Sigmoid colon (tissue), 6 donors: ENCODE measurements at regions not wholly inside any gene's neighbourhood (a gene's known extent, or its start where the extent isn't known, plus 50 kb on each side); places are given as distances from the start of the nearest gene placed in this dataset.

Experiments used
- DNase-seq: peaks from one replicate; pipeline ENCODE4 v3.0.0-alpha.2; 2019
- H3K27ac ChIP-seq, 4 donors: fragments of 200-600 bp; sonication (generic); one replicate each; pipeline ENCODE4 v1.5.1; 2016 to 2019; ENCODE audit warnings: mild to moderate bottlenecking in 1 of 4
- H3K27me3 ChIP-seq, 3 donors: fragments of 200-600 bp; sonication (generic); one replicate each; pipeline ENCODE4 v1.5.1; 2019; ENCODE audit warnings: mild to moderate bottlenecking in 1 of 3
- H3K36me3 ChIP-seq, 4 donors: fragments of 200-600 bp; sonication (generic); one replicate each; pipeline ENCODE4 v1.5.1; 2016 to 2019
- H3K4me1 ChIP-seq, 4 donors: fragments of 200-600 bp; sonication (generic); one replicate each; pipeline ENCODE4 v1.5.1; 2017 to 2019
- H3K4me3 ChIP-seq, 4 donors: fragments of 200-600 bp; sonication (generic); one replicate each; pipeline ENCODE4 v1.5.1; 2017 to 2019; ENCODE audit warnings: mild to moderate bottlenecking in 2 of 4, moderate library complexity in 1 of 4
- H3K9me3 ChIP-seq, 4 donors: fragments of 200-600 bp in 3 of 4; sonication (generic) in 3 of 4; one replicate each; pipeline versions ENCODE4 v1.5.1 to v1.6.1; 2013 to 2019
- CTCF ChIP-seq, 4 experiments: fragments of 450-650 bp in 3 of 4; fragments of 200-600 bp in 1 of 4; IDR thresholded peaks; one replicate each; pipeline ENCODE4 v1.5.1; 2016 to 2019; ENCODE audit warnings: antibody characterized with exemption in 4 of 4, mild to moderate bottlenecking in 3 of 4, moderate library complexity in 2 of 4
- EP300 ChIP-seq, 4 donors: sonication (generic); formaldehyde crosslinking; IDR thresholded peaks; one replicate each; pipeline ENCODE4 v1.6.1; 2017; ENCODE audit warnings: antibody characterized with exemption in 4 of 4
- POLR2A ChIP-seq, 2 donors: fragments of 450-650 bp; IDR thresholded peaks; one replicate each; pipeline ENCODE4 v1.6.1; 2016; ENCODE audit warnings: antibody characterized with exemption in 2 of 2, mild to moderate bottlenecking in 2 of 2, moderate library complexity in 2 of 2
- POLR2AphosphoS5 ChIP-seq, 4 donors: sonication (generic); formaldehyde crosslinking; IDR thresholded peaks; one replicate each; pipeline ENCODE4 v1.6.1; 2017; ENCODE audit warnings: antibody characterized with exemption in 4 of 4
- WGBS, 2 donors: extraction: QIAGEN DNeasy Blood & Tissue Kit; methylation state at CpG; one replicate each; pipeline ENCODE4 v1.1.7; 2013; 5-methylcytosine and 5-hydroxymethylcytosine counted together
- intact Hi-C: fragments of 100-400 bp; cut with DNase I; formaldehyde crosslinking; loops from one replicate; pipeline ENCODE4 v1.15.1; 2023
- donor health status: healthy with polysubstance abuse.
- donor health status: healthy.

DNA sequence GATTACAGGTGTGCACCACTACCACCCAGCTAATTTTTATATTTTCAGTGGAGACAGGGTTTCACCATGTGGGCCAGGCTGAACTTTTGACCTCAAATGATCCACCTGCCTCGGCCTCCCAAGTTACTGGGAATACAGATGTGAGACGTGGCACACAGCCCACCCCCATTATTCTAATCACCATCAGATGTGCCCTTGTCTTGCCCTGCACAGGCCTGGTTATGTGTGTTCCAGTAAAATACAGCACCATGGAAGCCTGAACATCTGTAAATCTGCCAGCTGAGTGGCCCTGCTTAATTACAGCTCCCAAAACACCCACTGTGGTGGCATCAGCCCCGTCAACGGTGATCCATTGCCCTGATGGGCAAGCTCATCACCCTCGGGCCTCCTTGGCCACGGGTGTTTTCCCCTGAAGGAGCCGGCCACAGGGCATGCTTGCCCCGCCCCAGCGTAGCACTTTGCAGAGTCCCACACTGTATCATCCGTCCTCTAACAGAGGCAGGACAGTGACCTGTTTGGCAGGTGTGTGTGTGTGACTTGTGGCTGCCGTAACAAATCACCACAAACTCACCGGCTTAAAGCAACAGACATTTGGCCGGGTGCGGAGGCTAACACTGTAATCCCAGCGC, 74.5 kb downstream of the RBFOX3 start:
- no peaks in the 10 kb centered on the region for H3K9me3 ChIP-seq
- no peak overlapping the region for H3K4me3 ChIP-seq
- no peaks in the 10 kb centered on the region for H3K27me3 ChIP-seq
- WGBS, 2 donors: 72 to 88% methylated on average over 15 of the region's 15 CpGs
- no peak for DNase-seq
- H3K36me3 ChIP-seq: peaks cover 0 to 7% (median 0%) of the 10 kb centered on the region in 4 donors
- intact Hi-C loops: no loop called here
- TF ChIP-seq EP300 (IDR thresholded peaks at IDR 0.05): no peak
- TF ChIP-seq POLR2A (IDR thresholded peaks at IDR 0.05): no peak
- TF ChIP-seq POLR2AphosphoS5 (IDR thresholded peaks at IDR 0.05): no peak
- no peak for TF ChIP-seq CTCF (IDR thresholded peaks at IDR 0.05)
- peaks cover 0 to 29% (median 7%) of the 10 kb centered on the region in 4 donors for H3K4me1 ChIP-seq
- H3K27ac ChIP-seq: no peak overlapping the region

GRCh38 chr17:79535728-79536025, 75.2 kb downstream of the RBFOX3 start:
- H3K4me1 ChIP-seq: peaks cover 0 to 29% (median 7%) of the 10 kb centered on the region in 4 donors
- H3K27ac ChIP-seq: no peak overlapping the region
- H3K4me3 ChIP-seq: no peak overlapping the region
- intact Hi-C loops: no loop called here
- TF ChIP-seq CTCF (IDR thresholded peaks at IDR 0.05) (no peak), POLR2A (IDR thresholded peaks at IDR 0.05) (no peak), POLR2AphosphoS5 (IDR thresholded peaks at IDR 0.05) (no peak), EP300 (IDR thresholded peaks at IDR 0.05) (no peak)
- no peaks in the 10 kb centered on the region for H3K27me3 ChIP-seq
- WGBS, 2 donors: 68 to 81% methylated on average over 5 of the region's 5 CpGs
- peaks cover 0 to 7% (median 0%) of the 10 kb centered on the region in 4 donors for H3K36me3 ChIP-seq
- H3K9me3 ChIP-seq: no peaks in the 10 kb centered on the region
- DNase-seq: no peak

GRCh38 chr17:79534851-79535727, 75.8 kb downstream of the RBFOX3 start:
- peaks cover 0 to 29% (median 7%) of the 10 kb centered on the region in 4 donors for H3K4me1 ChIP-seq
- no peak for TF ChIP-seq CTCF (IDR thresholded peaks at IDR 0.05)
- TF ChIP-seq POLR2AphosphoS5 (IDR thresholded peaks at IDR 0.05): no peak
- TF ChIP-seq EP300 (IDR thresholded peaks at IDR 0.05): no peak
- no peak for TF ChIP-seq POLR2A (IDR thresholded peaks at IDR 0.05)
- peaks cover 0 to 2% (median 0%) of the 10 kb centered on the region in 4 donors for H3K36me3 ChIP-seq
- 75 to 82% methylated on average over 23 of the region's 23 CpGs for WGBS, 2 donors
- H3K4me3 ChIP-seq: no peak overlapping the region
- H3K27me3 ChIP-seq: no peaks in the 10 kb centered on the region
- no peak overlapping the region for H3K27ac ChIP-seq
- H3K9me3 ChIP-seq: no peaks in the 10 kb centered on the region
- DNase-seq: no peak
- intact Hi-C loops: no loop called here

DNA sequence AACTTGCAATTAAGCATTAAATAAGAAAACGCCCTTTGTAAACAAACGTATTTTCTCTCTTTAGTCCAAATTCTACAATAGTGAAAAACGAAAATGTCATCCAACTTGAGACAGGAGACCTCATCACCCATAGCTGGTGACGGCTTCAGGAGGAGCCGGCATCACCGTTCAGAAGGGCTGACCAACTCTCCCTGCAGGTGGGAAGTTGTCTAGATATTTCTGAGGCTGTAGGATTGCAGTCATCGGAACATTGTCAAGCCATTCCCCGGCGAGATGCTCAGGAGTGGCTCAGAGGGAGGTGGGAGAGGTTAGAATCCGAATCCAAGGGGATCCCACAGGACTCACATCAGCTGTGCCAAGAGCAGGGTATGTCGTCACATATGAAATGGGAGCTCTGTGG, 76.7 kb downstream of the RBFOX3 start:
- Histone ChIP-seq H3K9me3 (no peaks in the 10 kb centered on the region), H3K4me3 (no peak overlapping the region), H3K4me1 (peaks cover 0 to 29% (median 7%) of the 10 kb centered on the region in 4 donors), H3K36me3 (no peaks in the 10 kb centered on the region), H3K27ac (no peak overlapping the region), H3K27me3 (no peaks in the 10 kb centered on the region)
- intact Hi-C loops: no loop called here
- DNase-seq: no peak
- no peak for TF ChIP-seq EP300 (IDR thresholded peaks at IDR 0.05)
- TF ChIP-seq POLR2AphosphoS5 (IDR thresholded peaks at IDR 0.05): no peak
- no peak for TF ChIP-seq CTCF (IDR thresholded peaks at IDR 0.05)
- no peak for TF ChIP-seq POLR2A (IDR thresholded peaks at IDR 0.05)
- WGBS, 2 donors: 59 to 80% methylated on average over 11 of the region's 11 CpGs
